H9 (cell line): ENCODE measurements at regions not wholly inside any gene's neighbourhood (a gene's known extent, or its start where the extent isn't known, plus 50 kb on each side); places are given as distances from the start of the nearest gene placed in this dataset.
"Not testable (repeated sequence)": the region's sequence is repeated elsewhere in the genome, so short reads cannot be mapped to it uniquely, and the experiment has no call there.

Source experiments
- DNase-seq: peaks from one replicate; pipeline ENCODE4 v3.0.0-alpha.2; 2017
- H2AFZ ChIP-seq: one replicate; pipeline ENCODE4 v1.6.1; 2013; ENCODE audit warnings: mild to moderate bottlenecking, low read length, control low read depth, moderate library complexity
- H2AK5ac ChIP-seq: 2 replicates; pipeline ENCODE4 v1.6.1; 2013; ENCODE audit warnings: low read length, control low read depth, mixed read lengths; ENCODE audit not compliant: insufficient read length
- H2BK120ac ChIP-seq: one replicate; pipeline ENCODE4 v1.6.1; 2013; ENCODE audit warnings: low read depth, mild to moderate bottlenecking, low read length, control low read depth, inconsistent platforms; ENCODE audit not compliant: poor library complexity, severe bottlenecking
- H2BK12ac ChIP-seq: 2 replicates; pipeline ENCODE4 v1.6.1; 2013; ENCODE audit warnings: low read length, control low read depth, mixed read lengths, low read depth; ENCODE audit not compliant: insufficient read length
- H2BK15ac ChIP-seq: 2 replicates; pipeline ENCODE4 v1.6.1; 2013; ENCODE audit warnings: low read depth, low read length, control low read depth
- H2BK20ac ChIP-seq: one replicate; pipeline ENCODE4 v1.6.1; 2013; ENCODE audit warnings: low read depth, mild to moderate bottlenecking, low read length, control low read depth, inconsistent platforms; ENCODE audit not compliant: poor library complexity, severe bottlenecking
- H2BK5ac ChIP-seq: 2 replicates; pipeline ENCODE4 v1.6.1; 2013; ENCODE audit warnings: low read length, control low read depth, mixed read lengths; ENCODE audit not compliant: insufficient read length
- H3K14ac ChIP-seq: 2 replicates; pipeline ENCODE4 v1.6.1; 2013; ENCODE audit warnings: low read length, control low read depth; ENCODE audit not compliant: insufficient read depth
- H3K18ac ChIP-seq: 2 replicates; pipeline ENCODE4 v1.6.1; 2013; ENCODE audit warnings: low read depth, mild to moderate bottlenecking, mixed read lengths, low read length, control low read depth; ENCODE audit not compliant: insufficient read length
- H3K23ac ChIP-seq: 2 replicates; pipeline ENCODE4 v1.6.1; 2013; ENCODE audit warnings: low read length, control low read depth, mixed read lengths, low read depth; ENCODE audit not compliant: insufficient read length
- H3K23me2 ChIP-seq: 2 replicates; pipeline ENCODE4 v1.6.1; 2013; ENCODE audit warnings: low read depth, mild to moderate bottlenecking, mixed read lengths, low read length, control low read depth; ENCODE audit not compliant: insufficient read length, poor library complexity, severe bottlenecking
- H3K27ac ChIP-seq: 2 replicates; pipeline ENCODE4 v1.5.1; 2013; ENCODE audit warnings: low read length, control low read depth, mixed read lengths, low read depth; ENCODE audit not compliant: insufficient read length
- H3K27me3 ChIP-seq: 2 replicates; pipeline ENCODE4 v1.6.1; 2013; ENCODE audit warnings: low read length, control low read depth, inconsistent platforms; ENCODE audit not compliant: insufficient read depth
- H3K4ac ChIP-seq: 2 replicates; pipeline ENCODE4 v1.6.1; 2013; ENCODE audit warnings: low read depth, mild to moderate bottlenecking, control low read depth, inconsistent platforms, low read length, moderate library complexity
- H3K4me1 ChIP-seq: 2 replicates; pipeline ENCODE4 v1.6.1; 2013; ENCODE audit warnings: low read length, control low read depth, inconsistent platforms; ENCODE audit not compliant: insufficient read depth
- H3K4me2 ChIP-seq: 2 replicates; pipeline ENCODE4 v1.6.1; 2013; ENCODE audit warnings: low read length, control low read depth, mixed read lengths; ENCODE audit not compliant: insufficient read length, insufficient read depth
- H3K56ac ChIP-seq: 2 replicates; pipeline ENCODE4 v1.6.1; 2013; ENCODE audit warnings: low read depth, mild to moderate bottlenecking, mixed read lengths, low read length, control low read depth; ENCODE audit not compliant: insufficient read length
- H3K79me1 ChIP-seq: 2 replicates; pipeline ENCODE4 v1.6.1; 2013; ENCODE audit warnings: low read depth, mild to moderate bottlenecking, moderate library complexity, low read length, control low read depth, inconsistent platforms; ENCODE audit not compliant: insufficient read depth, poor library complexity, severe bottlenecking
- H3K79me2 ChIP-seq: 2 replicates; pipeline ENCODE4 v1.6.1; 2013; ENCODE audit warnings: low read length, control low read depth, inconsistent platforms; ENCODE audit not compliant: insufficient read depth
- H3K9ac ChIP-seq: 2 replicates; pipeline ENCODE4 v1.6.1; 2013; ENCODE audit warnings: low read length, control low read depth, mixed read lengths; ENCODE audit not compliant: insufficient read length; ENCODE audit errors: extremely low read depth
- H3K9me3 ChIP-seq: one replicate; pipeline ENCODE4 v1.6.1; 2013; ENCODE audit warnings: low read depth, low read length, inconsistent platforms; ENCODE audit not compliant: control insufficient read depth
- H3T11ph ChIP-seq: one replicate; pipeline ENCODE4 v1.6.1; 2013; ENCODE audit warnings: mild to moderate bottlenecking, low read length, control low read depth, inconsistent platforms
- H4K20me1 ChIP-seq: one replicate; pipeline ENCODE4 v1.6.1; 2013; ENCODE audit not compliant: control insufficient read depth, insufficient read length, insufficient read depth
- H4K5ac ChIP-seq: 2 replicates; pipeline ENCODE4 v1.6.1; 2013; ENCODE audit warnings: low read depth, mild to moderate bottlenecking, mixed read lengths, low read length, control low read depth; ENCODE audit not compliant: insufficient read length
- H4K8ac ChIP-seq: replicated peaks from 2 replicates; pipeline ENCODE4 v1.6.1; 2013; ENCODE audit warnings: low read length, control low read depth, mixed read lengths, low read depth; ENCODE audit not compliant: insufficient read length
- H4K91ac ChIP-seq: 2 replicates; pipeline ENCODE4 v1.6.1; 2013; ENCODE audit warnings: low read depth, mild to moderate bottlenecking, moderate library complexity, mixed read lengths, low read length, control low read depth; ENCODE audit not compliant: insufficient read length
- H3K27ac Mint-ChIP-seq, 3 experiments: 2 replicates in 2 of 3; 3 replicates in 1 of 3; pipeline ENCODE4 v1.8.0; 2020 to 2021; ENCODE audit warnings: mixed read lengths in 3 of 3, mild to moderate bottlenecking in 1 of 3, moderate library complexity in 1 of 3
- H3K27me3 Mint-ChIP-seq: 2 replicates; pipeline ENCODE4 v1.8.0; 2021; ENCODE audit warnings: low read depth, mild to moderate bottlenecking, moderate library complexity, mixed read lengths
- H3K36me3 Mint-ChIP-seq, 3 experiments: 2 replicates in 2 of 3; 3 replicates in 1 of 3; pipeline ENCODE4 v1.8.0; 2020 to 2021; ENCODE audit warnings: low read depth in 3 of 3, mixed read lengths in 3 of 3; ENCODE audit not compliant: insufficient read depth in 1 of 3
- H3K4me1 Mint-ChIP-seq, 2 experiments: 2 replicates each; pipeline ENCODE4 v1.8.0; 2020; ENCODE audit warnings: mixed read lengths in 2 of 2
- H3K4me3 Mint-ChIP-seq, 2 experiments: 2 replicates in 1 of 2; 3 replicates in 1 of 2; pipeline ENCODE4 v1.8.0; 2020 to 2021; ENCODE audit warnings: mild to moderate bottlenecking in 2 of 2, mixed read lengths in 2 of 2, moderate library complexity in 1 of 2
- H3K9me3 Mint-ChIP-seq, 2 experiments: 2 replicates in 1 of 2; 3 replicates in 1 of 2; pipeline ENCODE4 v1.8.0; 2020; ENCODE audit warnings: mild to moderate bottlenecking in 2 of 2, mixed read lengths in 2 of 2, moderate library complexity in 1 of 2
- WGBS: extraction: QIAGEN DNeasy Blood & Tissue Kit; methylation state at CpG from one replicate; pipeline ENCODE4 v1.1.7; 2013; ENCODE audit warnings: missing lambda C conversion rate, low lambda C conversion rate, mixed read lengths; ENCODE audit not compliant: insufficient read length; ENCODE audit errors: extremely low coverage; 5-methylcytosine and 5-hydroxymethylcytosine counted together

DNA sequence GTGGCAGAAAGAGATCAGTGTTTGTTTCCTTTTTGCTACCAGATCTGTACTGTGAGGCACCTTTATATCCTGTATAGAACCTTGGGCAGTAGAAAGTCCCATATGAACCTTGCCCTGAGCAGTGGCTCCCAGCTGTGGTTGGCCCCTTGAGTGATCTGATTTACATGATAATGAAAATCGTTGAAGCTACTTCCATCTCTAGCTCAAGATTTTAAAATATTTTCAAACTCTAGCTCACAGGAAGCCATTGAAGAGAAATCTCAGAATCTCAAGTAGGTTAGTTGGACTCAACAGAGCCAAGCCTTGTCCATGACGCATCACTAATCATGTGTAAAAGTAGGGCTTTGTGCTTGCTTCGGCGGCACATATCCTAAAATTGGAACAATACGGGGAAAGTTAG lies 74.8 kb downstream of the CCDC74A start:
- not testable (repeated sequence) for H2BK20ac ChIP-seq, H3K27ac ChIP-seq

GRCh38 chr2:131604652-131605051 lies 77.0 kb downstream of the CCDC74A start:
- not testable (repeated sequence) for H3K4me3 Mint-ChIP-seq

More for the DNA sequence above, 74.8 kb downstream of the CCDC74A start:
- H2BK12ac ChIP-seq, H4K91ac ChIP-seq, H2AK5ac ChIP-seq, H3K4me3 Mint-ChIP-seq, H2BK5ac ChIP-seq, H3K56ac ChIP-seq, H3K4me2 ChIP-seq, H3K18ac ChIP-seq, H3K9ac ChIP-seq, H2BK15ac ChIP-seq, H3K79me1 ChIP-seq, H3K9me3 Mint-ChIP-seq, H3K4me1 Mint-ChIP-seq, H3K27ac Mint-ChIP-seq, H3K27me3 ChIP-seq, H4K20me1 ChIP-seq, H3K4ac ChIP-seq, H3K14ac ChIP-seq, H3K4me1 ChIP-seq, H4K5ac ChIP-seq, H3K9me3 ChIP-seq, H2AFZ ChIP-seq, H2BK120ac ChIP-seq, H3K79me2 ChIP-seq, H3K23me2 ChIP-seq, DNase-seq, H3T11ph ChIP-seq, H3K23ac ChIP-seq, H3K36me3 Mint-ChIP-seq, H4K8ac ChIP-seq, H3K27me3 Mint-ChIP-seq: not testable (repeated sequence)
- WGBS, result no CpG with 5 or more reads among the region's 5 CpGs

More at GRCh38 chr2:131604652-131605051, 77.0 kb downstream of the CCDC74A start:
- H3T11ph ChIP-seq, H2BK120ac ChIP-seq, H3K27ac Mint-ChIP-seq, H3K4me2 ChIP-seq, H3K56ac ChIP-seq, H3K79me2 ChIP-seq, H4K20me1 ChIP-seq, H3K27ac ChIP-seq, H3K18ac ChIP-seq, H3K36me3 Mint-ChIP-seq, DNase-seq, H2BK12ac ChIP-seq, H3K4me1 ChIP-seq, H2AFZ ChIP-seq, H3K79me1 ChIP-seq, H3K27me3 Mint-ChIP-seq, H2BK20ac ChIP-seq, H3K23ac ChIP-seq, H3K9ac ChIP-seq, H2AK5ac ChIP-seq, H3K9me3 ChIP-seq, H4K91ac ChIP-seq, H3K27me3 ChIP-seq, H3K14ac ChIP-seq, H4K5ac ChIP-seq, H4K8ac ChIP-seq, H3K23me2 ChIP-seq, H3K9me3 Mint-ChIP-seq, H2BK15ac ChIP-seq, H2BK5ac ChIP-seq, H3K4ac ChIP-seq, H3K4me1 Mint-ChIP-seq: not testable (repeated sequence)
- no CpG with 5 or more reads among the region's 2 CpGs for WGBS
